HG02623 (cell line): ENCODE measurements at regions not wholly inside any gene's neighbourhood (a gene's known extent, or its start where the extent isn't known, plus 50 kb on each side); places are given as distances from the start of the nearest gene placed in this dataset.

Experiments used
- ATAC-seq: cut with Tn5 transposase; IDR thresholded peaks from one replicate; pipeline ENCODE4 v1.9.1; 2021; ENCODE audit warnings: moderate library complexity; ENCODE audit not compliant: unreplicated experiment

- no peak for ATAC-seq
These were observed 51.9 kb upstream of the PABPC3 start for GRCh38 chr13:25044071-25044470.
